ENCODE measurements at regions not wholly inside any gene's neighbourhood (a gene's known extent, or its start where the extent isn't known, plus 50 kb on each side); places are given as distances from the start of the nearest gene placed in this dataset.

- no peak overlapping the region for H3K4me3 ChIP-seq (ENCODE audit: low read depth, low read length)
- DNase-seq (ENCODE audit: low read depth) = no peak
- TF ChIP-seq CTCF (IDR thresholded peaks at IDR 0.05; ENCODE audit: insufficient read depth, low read length) = no peak
These were observed 110.3 kb upstream of the VSTM2B start for GRCh38 chr19:29415507-29415906.

- TF ChIP-seq CTCF (IDR thresholded peaks at IDR 0.05; ENCODE audit: insufficient read depth, low read length) = no peak
- H3K4me3 ChIP-seq (ENCODE audit: low read depth, low read length) = no peak overlapping the region
- DNase-seq (ENCODE audit: low read depth) = no peak
These were observed 108.7 kb upstream of the VSTM2B start for GRCh38 chr19:29417048-29417447.

GRCh38 chr19:29418201-29418600, 107.6 kb upstream of the VSTM2B start:
- no peak for TF ChIP-seq CTCF (IDR thresholded peaks at IDR 0.05; ENCODE audit: insufficient read depth, low read length)
- DNase-seq (ENCODE audit: low read depth) = no peak
- no peak overlapping the region for H3K4me3 ChIP-seq (ENCODE audit: low read depth, low read length)

GRCh38 chr19:29420065-29420464, 105.7 kb upstream of the VSTM2B start:
- H3K4me3 ChIP-seq (ENCODE audit: low read depth, low read length) = no peak overlapping the region
- DNase-seq (ENCODE audit: low read depth) = no peak
- TF ChIP-seq CTCF (IDR thresholded peaks at IDR 0.05; ENCODE audit: insufficient read depth, low read length) = no peak

- no peak overlapping the region for H3K4me3 ChIP-seq (ENCODE audit: low read depth, low read length)
- TF ChIP-seq CTCF (IDR thresholded peaks at IDR 0.05; ENCODE audit: insufficient read depth, low read length) = no peak
- DNase-seq (ENCODE audit: low read depth) = no peak
These were observed 105.2 kb upstream of the VSTM2B start for GRCh38 chr19:29420482-29421195.

GRCh38 chr19:29421196-29421545, 104.6 kb upstream of the VSTM2B start:
- TF ChIP-seq CTCF (IDR thresholded peaks at IDR 0.05; ENCODE audit: insufficient read depth, low read length) = no peak
- H3K4me3 ChIP-seq (ENCODE audit: low read depth, low read length) = no peak overlapping the region
- no peak for DNase-seq (ENCODE audit: low read depth)

GRCh38 chr19:29422047-29422446, 103.7 kb upstream of the VSTM2B start:
- DNase-seq (ENCODE audit: low read depth) = no peak
- no peak for TF ChIP-seq CTCF (IDR thresholded peaks at IDR 0.05; ENCODE audit: insufficient read depth, low read length)
- no peak overlapping the region for H3K4me3 ChIP-seq (ENCODE audit: low read depth, low read length)

All from fibroblast of the aortic adventitia (primary cell).